ENCODE measurements at regions not wholly inside any gene's neighbourhood (a gene's known extent, or its start where the extent isn't known, plus 50 kb on each side); places are given as distances from the start of the nearest gene placed in this dataset.

DNA sequence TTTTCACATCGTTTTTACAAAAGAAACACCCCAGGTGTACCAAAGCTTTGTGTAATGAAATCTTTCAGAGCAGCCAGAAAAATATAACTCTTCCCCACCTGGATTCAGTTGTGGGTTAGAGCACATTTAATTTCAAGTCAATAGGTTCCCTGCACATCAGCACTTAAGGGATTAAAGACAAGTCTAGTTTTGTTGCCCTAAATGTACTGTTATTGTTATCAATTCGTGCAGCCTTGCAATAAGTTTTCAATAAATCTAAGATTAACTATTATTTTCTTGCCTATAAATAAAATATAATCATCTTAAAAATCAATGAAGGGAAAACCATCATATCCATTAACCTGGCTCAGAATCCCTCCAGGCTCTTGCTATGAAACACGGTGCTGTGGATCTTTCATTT, 172.5 kb upstream of the CDIN1 start:
- TF ChIP-seq, protein P1, sequence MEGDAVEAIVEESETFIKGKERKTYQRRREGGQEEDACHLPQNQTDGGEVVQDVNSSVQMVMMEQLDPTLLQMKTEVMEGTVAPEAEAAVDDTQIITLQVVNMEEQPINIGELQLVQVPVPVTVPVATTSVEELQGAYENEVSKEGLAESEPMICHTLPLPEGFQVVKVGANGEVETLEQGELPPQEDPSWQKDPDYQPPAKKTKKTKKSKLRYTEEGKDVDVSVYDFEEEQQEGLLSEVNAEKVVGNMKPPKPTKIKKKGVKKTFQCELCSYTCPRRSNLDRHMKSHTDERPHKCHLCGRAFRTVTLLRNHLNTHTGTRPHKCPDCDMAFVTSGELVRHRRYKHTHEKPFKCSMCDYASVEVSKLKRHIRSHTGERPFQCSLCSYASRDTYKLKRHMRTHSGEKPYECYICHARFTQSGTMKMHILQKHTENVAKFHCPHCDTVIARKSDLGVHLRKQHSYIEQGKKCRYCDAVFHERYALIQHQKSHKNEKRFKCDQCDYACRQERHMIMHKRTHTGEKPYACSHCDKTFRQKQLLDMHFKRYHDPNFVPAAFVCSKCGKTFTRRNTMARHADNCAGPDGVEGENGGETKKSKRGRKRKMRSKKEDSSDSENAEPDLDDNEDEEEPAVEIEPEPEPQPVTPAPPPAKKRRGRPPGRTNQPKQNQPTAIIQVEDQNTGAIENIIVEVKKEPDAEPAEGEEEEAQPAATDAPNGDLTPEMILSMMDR (IDR thresholded peaks at IDR 0.05; ENCODE audit: borderline replicate concordance, extremely low read depth, low read length, poor library complexity, severe bottlenecking) = no peak
- no peak for TF ChIP-seq EZH2 (IDR thresholded peaks at IDR 0.05; ENCODE audit: borderline replicate concordance, low read depth, low read length, severe bottlenecking)

Measured in DND-41 (cell line).